ENCODE measurements at regions not wholly inside any gene's neighbourhood (a gene's known extent, or its start where the extent isn't known, plus 50 kb on each side); places are given as distances from the start of the nearest gene placed in this dataset.

DNA sequence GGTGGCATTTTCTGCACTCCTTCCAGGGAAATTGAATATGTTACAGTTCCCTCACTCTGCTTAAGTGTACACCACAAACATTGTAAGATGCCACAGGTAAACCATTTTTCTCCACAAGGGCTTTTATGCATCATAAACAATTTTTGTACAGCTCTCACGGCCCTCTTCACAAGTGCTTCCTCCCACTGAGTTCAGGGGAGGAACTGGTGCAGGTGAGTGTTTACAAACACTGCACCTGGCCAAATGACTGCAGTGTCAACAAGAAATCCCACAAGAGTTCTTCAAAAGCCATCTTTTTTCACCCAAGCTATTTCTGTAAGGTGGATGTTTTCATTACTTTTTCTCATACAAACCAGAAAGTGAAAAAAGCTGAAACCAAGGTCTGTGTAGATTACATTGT, 973.2 kb downstream of the AACS start:
- in situ Hi-C loops (cut with MboI) (no loop called here), intact Hi-C loops (cut with micrococcal nuclease; ENCODE audit: unreplicated experiment) (no loop called here)
- FAIRE-seq (no peak), DNase-seq (ENCODE audit: low read depth, low spot score) (no peak), ATAC-seq (no peak)
- H3K27me3 ChIP-seq (replicated peaks in 1 of 2; ENCODE audit: control insufficient read depth in 2 of 2, insufficient read depth in 2 of 2, low read length in 1 of 2) = no peaks in the 10 kb centered on the region
- ChIA-PET POLR2A (no interaction called here), SMC1A (ENCODE audit: uncharacterized antibody, unreplicated experiment) (interaction anchor here (1.7 kb wide), 1 partner anchor 23 kb away, joined by 3 read pairs; no protein-coding TSS in a partner anchor), RAD21 (ENCODE audit: unreplicated experiment) (no interaction called here), CTCF (no interaction called here)
- H3K27ac ChIP-seq (ENCODE audit: control insufficient read depth, insufficient read depth) = no peak overlapping the region
- H3K4me3 ChIP-seq = no peak overlapping the region
- no peaks in the 10 kb centered on the region for H3K9me3 ChIP-seq (replicated peaks; ENCODE audit: control insufficient read depth, insufficient read depth, low read length)
- BruUV-seq (replicated peaks) = no TSS peak
- H3K36me3 ChIP-seq (ENCODE audit: control insufficient read depth in 2 of 2, insufficient read depth in 2 of 2, low read length in 1 of 2) = no peaks in the 10 kb centered on the region
- H4K20me1 ChIP-seq (ENCODE audit: control insufficient read depth, insufficient read depth) = no peaks in the 10 kb centered on the region
- no peak overlapping the region for H3K9ac ChIP-seq (ENCODE audit: control insufficient read depth, insufficient read depth, low read length)
- no peaks in the 10 kb centered on the region for H3K79me2 ChIP-seq (ENCODE audit: control insufficient read depth, insufficient read depth, low read length)
- H3K4me2 ChIP-seq (ENCODE audit: control insufficient read depth, insufficient read depth) = no peak overlapping the region
- TF ChIP-seq ZZZ3 (IDR thresholded peaks at IDR 0.05; ENCODE audit: control insufficient read depth, insufficient read length, low read depth) (no peak), RELA (IDR thresholded peaks at IDR 0.05; ENCODE audit: borderline replicate concordance, partially characterized antibody) (no peak), SMARCA5 (IDR thresholded peaks at IDR 0.05) (no peak), RB1 (IDR thresholded peaks at IDR 0.05; ENCODE audit: borderline replicate concordance) (no peak), STAT1 (conservative IDR thresholded peaks at IDR 0.05) (no peak), NFIC (IDR thresholded peaks at IDR 0.05; ENCODE audit: low read depth, low read length) (no peak), MEF2A (IDR thresholded peaks at IDR 0.05; ENCODE audit: insufficient read depth, low read depth, low read length) (no peak), GATAD2B (conservative IDR thresholded peaks at IDR 0.05; ENCODE audit: low read depth) (no peak)
- TF ChIP-seq, protein P1, sequence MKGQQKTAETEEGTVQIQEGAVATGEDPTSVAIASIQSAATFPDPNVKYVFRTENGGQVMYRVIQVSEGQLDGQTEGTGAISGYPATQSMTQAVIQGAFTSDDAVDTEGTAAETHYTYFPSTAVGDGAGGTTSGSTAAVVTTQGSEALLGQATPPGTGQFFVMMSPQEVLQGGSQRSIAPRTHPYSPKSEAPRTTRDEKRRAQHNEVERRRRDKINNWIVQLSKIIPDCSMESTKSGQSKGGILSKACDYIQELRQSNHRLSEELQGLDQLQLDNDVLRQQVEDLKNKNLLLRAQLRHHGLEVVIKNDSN (IDR thresholded peaks at IDR 0.05; ENCODE audit: borderline replicate concordance, extremely low read length, insufficient read depth, low read depth, low read length) = no peak
- TF ChIP-seq, protein P2, sequence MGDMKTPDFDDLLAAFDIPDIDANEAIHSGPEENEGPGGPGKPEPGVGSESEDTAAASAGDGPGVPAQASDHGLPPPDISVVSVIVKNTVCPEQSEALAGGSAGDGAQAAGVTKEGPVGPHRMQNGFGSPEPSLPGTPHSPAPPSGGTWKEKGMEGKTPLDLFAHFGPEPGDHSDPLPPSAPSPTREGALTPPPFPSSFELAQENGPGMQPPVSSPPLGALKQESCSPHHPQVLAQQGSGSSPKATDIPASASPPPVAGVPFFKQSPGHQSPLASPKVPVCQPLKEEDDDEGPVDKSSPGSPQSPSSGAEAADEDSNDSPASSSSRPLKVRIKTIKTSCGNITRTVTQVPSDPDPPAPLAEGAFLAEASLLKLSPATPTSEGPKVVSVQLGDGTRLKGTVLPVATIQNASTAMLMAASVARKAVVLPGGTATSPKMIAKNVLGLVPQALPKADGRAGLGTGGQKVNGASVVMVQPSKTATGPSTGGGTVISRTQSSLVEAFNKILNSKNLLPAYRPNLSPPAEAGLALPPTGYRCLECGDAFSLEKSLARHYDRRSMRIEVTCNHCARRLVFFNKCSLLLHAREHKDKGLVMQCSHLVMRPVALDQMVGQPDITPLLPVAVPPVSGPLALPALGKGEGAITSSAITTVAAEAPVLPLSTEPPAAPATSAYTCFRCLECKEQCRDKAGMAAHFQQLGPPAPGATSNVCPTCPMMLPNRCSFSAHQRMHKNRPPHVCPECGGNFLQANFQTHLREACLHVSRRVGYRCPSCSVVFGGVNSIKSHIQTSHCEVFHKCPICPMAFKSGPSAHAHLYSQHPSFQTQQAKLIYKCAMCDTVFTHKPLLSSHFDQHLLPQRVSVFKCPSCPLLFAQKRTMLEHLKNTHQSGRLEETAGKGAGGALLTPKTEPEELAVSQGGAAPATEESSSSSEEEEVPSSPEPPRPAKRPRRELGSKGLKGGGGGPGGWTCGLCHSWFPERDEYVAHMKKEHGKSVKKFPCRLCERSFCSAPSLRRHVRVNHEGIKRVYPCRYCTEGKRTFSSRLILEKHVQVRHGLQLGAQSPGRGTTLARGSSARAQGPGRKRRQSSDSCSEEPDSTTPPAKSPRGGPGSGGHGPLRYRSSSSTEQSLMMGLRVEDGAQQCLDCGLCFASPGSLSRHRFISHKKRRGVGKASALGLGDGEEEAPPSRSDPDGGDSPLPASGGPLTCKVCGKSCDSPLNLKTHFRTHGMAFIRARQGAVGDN (IDR thresholded peaks at IDR 0.05) = no peak
- no peak overlapping the region for H2AFZ ChIP-seq (ENCODE audit: control insufficient read depth, low read depth, low read length)
- no peaks in the 10 kb centered on the region for H3K4me1 ChIP-seq (ENCODE audit: control insufficient read depth, insufficient read depth, low read length)
- WGBS (ENCODE audit: insufficient coverage, insufficient replicate concordance, low lambda C conversion rate, missing lambda C conversion rate) = 0% methylated on average over 1 of the region's 1 CpG
